ENCODE measurements at regions not wholly inside any gene's neighbourhood (a gene's known extent, or its start where the extent isn't known, plus 50 kb on each side); places are given as distances from the start of the nearest gene placed in this dataset.

GRCh38 chr4:15233264-15233597 is 194.6 kb upstream of the C1QTNF7 start:
- CTCF ChIA-PET (ENCODE audit: unreplicated experiment) = no interaction called here
- H2AFZ ChIP-seq (ENCODE audit: low read length) = no peak overlapping the region
- intact Hi-C loops (cut with micrococcal nuclease; ENCODE audit: unreplicated experiment) = loop anchor here (10.0 kb wide), 1 partner anchor 722 kb away; no protein-coding TSS in a partner anchor
- DNase-seq (ENCODE audit: low spot score) = no peak
- BruUV-seq (replicated peaks) = no TSS peak
- H3K9me2 ChIP-seq (ENCODE audit: insufficient read depth, low read length) = no peaks in the 10 kb centered on the region
- H3K4me3 ChIP-seq (ENCODE audit: low read depth, low read length, poor library complexity, severe bottlenecking) = no peak overlapping the region
- no peaks in the 10 kb centered on the region for H3K79me2 ChIP-seq (ENCODE audit: insufficient read depth, low read depth, low read length)
- no peak overlapping the region for H3K27ac ChIP-seq (ENCODE audit: low read depth, low read length, poor library complexity, severe bottlenecking)
- no peaks in the 10 kb centered on the region for H3K4me1 ChIP-seq (ENCODE audit: insufficient read depth, low read length, poor library complexity, severe bottlenecking)
- H3K9me3 ChIP-seq (ENCODE audit: low read length) = no peaks in the 10 kb centered on the region
- no peaks in the 10 kb centered on the region for H4K20me1 ChIP-seq (ENCODE audit: insufficient read depth, low read length)
- no peaks in the 10 kb centered on the region for H3K36me3 ChIP-seq (ENCODE audit: insufficient read depth, low read length)
- TF ChIP-seq EZH2phosphoT487 (IDR thresholded peaks at IDR 0.05; ENCODE audit: borderline replicate concordance, low read depth, low read length) = no peak
- TF ChIP-seq CTCF (conservative IDR thresholded peaks at IDR 0.05; ENCODE audit: low read length) = no peak
- H3K4me2 ChIP-seq (ENCODE audit: low read length) = no peak overlapping the region
- POLR2A ChIA-PET = interaction anchor here (0.6 to 1.0 kb wide), 2 partner anchors 130 to 307 kb away, joined by 3 read pairs; no protein-coding TSS in a partner anchor

- intact Hi-C loops (cut with micrococcal nuclease; ENCODE audit: unreplicated experiment) = loop anchor here (10.0 kb wide), 1 partner anchor 721 kb away; no protein-coding TSS in a partner anchor
- H3K9me3 ChIP-seq (ENCODE audit: low read length) = no peaks in the 10 kb centered on the region
- no peaks in the 10 kb centered on the region for H3K79me2 ChIP-seq (ENCODE audit: insufficient read depth, low read depth, low read length)
- H3K4me3 ChIP-seq (ENCODE audit: low read depth, low read length, poor library complexity, severe bottlenecking) = no peak overlapping the region
- no peak overlapping the region for H2AFZ ChIP-seq (ENCODE audit: low read length)
- no peaks in the 10 kb centered on the region for H4K20me1 ChIP-seq (ENCODE audit: insufficient read depth, low read length)
- no peaks in the 10 kb centered on the region for H3K9me2 ChIP-seq (ENCODE audit: insufficient read depth, low read length)
- POLR2A ChIA-PET = interaction anchor here (1.0 kb wide), 1 partner anchor 129 kb away, joined by 3 read pairs; no protein-coding TSS in a partner anchor
- H3K4me2 ChIP-seq (ENCODE audit: low read length) = no peak overlapping the region
- TF ChIP-seq EZH2phosphoT487 (IDR thresholded peaks at IDR 0.05; ENCODE audit: borderline replicate concordance, low read depth, low read length) (no peak), CTCF (conservative IDR thresholded peaks at IDR 0.05; ENCODE audit: low read length) (no peak)
- H3K27ac ChIP-seq (ENCODE audit: low read depth, low read length, poor library complexity, severe bottlenecking) = no peak overlapping the region
- DNase-seq (ENCODE audit: low spot score) = no peak
- BruUV-seq (replicated peaks) = no TSS peak
- H3K36me3 ChIP-seq (ENCODE audit: insufficient read depth, low read length) = no peaks in the 10 kb centered on the region
- no peaks in the 10 kb centered on the region for H3K4me1 ChIP-seq (ENCODE audit: insufficient read depth, low read length, poor library complexity, severe bottlenecking)
- CTCF ChIA-PET (ENCODE audit: unreplicated experiment) = no interaction called here
Measured at GRCh38 chr4:15233626-15234025, 194.2 kb upstream of the C1QTNF7 start.

- no peak for DNase-seq (ENCODE audit: low spot score)
- Histone ChIP-seq H2AFZ (ENCODE audit: low read length) (no peak overlapping the region), H3K79me2 (ENCODE audit: insufficient read depth, low read depth, low read length) (no peaks in the 10 kb centered on the region), H3K4me1 (ENCODE audit: insufficient read depth, low read length, poor library complexity, severe bottlenecking) (no peaks in the 10 kb centered on the region), H3K4me2 (ENCODE audit: low read length) (no peak overlapping the region), H4K20me1 (ENCODE audit: insufficient read depth, low read length) (no peaks in the 10 kb centered on the region), H3K4me3 (ENCODE audit: low read depth, low read length, poor library complexity, severe bottlenecking) (no peak overlapping the region), H3K9me2 (ENCODE audit: insufficient read depth, low read length) (no peaks in the 10 kb centered on the region), H3K9me3 (ENCODE audit: low read length) (no peaks in the 10 kb centered on the region), H3K36me3 (ENCODE audit: insufficient read depth, low read length) (no peaks in the 10 kb centered on the region), H3K27ac (ENCODE audit: low read depth, low read length, poor library complexity, severe bottlenecking) (no peak overlapping the region)
- intact Hi-C loops (cut with micrococcal nuclease; ENCODE audit: unreplicated experiment) = loop anchor here (10.0 kb wide), 1 partner anchor 721 kb away; no protein-coding TSS in a partner anchor
- BruUV-seq (replicated peaks) = no TSS peak
- no peak for TF ChIP-seq CTCF (conservative IDR thresholded peaks at IDR 0.05; ENCODE audit: low read length)
- TF ChIP-seq EZH2phosphoT487 (IDR thresholded peaks at IDR 0.05; ENCODE audit: borderline replicate concordance, low read depth, low read length) = no peak
- CTCF ChIA-PET (ENCODE audit: unreplicated experiment) = no interaction called here
- POLR2A ChIA-PET = no interaction called here
Measured at GRCh38 chr4:15234116-15234855, 193.5 kb upstream of the C1QTNF7 start.

Measured in OCI-LY7 (cell line).